Cardiac muscle cell (in vitro differentiated cells and primary cell): ENCODE measurements at regions not wholly inside any gene's neighbourhood (a gene's known extent, or its start where the extent isn't known, plus 50 kb on each side); places are given as distances from the start of the nearest gene placed in this dataset.

Experiments
- DNase-seq, 2 donors: peaks; one replicate each; pipeline versions ENCODE4 v3.0.0 to v3.0.0-alpha.2; 2010 to 2017; ENCODE audit warnings: low read depth in 1 of 2, low spot score in 1 of 2
- H3K27ac ChIP-seq: fragments of 200-600 bp; sonication (generic); 2 replicates; pipeline ENCODE4 v1.5.1; 2016
- H3K27me3 ChIP-seq: fragments of 200-600 bp; sonication (generic); 2 replicates; pipeline ENCODE4 v1.6.0; 2016; ENCODE audit warnings: control low read depth
- H3K36me3 ChIP-seq: fragments of 200-600 bp; sonication (generic); 2 replicates; pipeline ENCODE4 v1.5.1; 2016; ENCODE audit warnings: control low read depth
- H3K4me1 ChIP-seq: fragments of 200-600 bp; sonication (generic); 2 replicates; pipeline ENCODE4 v1.8.1; 2017; ENCODE audit warnings: low read depth, mild to moderate bottlenecking, mixed run types
- H3K4me3 ChIP-seq: fragments of 200-600 bp; sonication (generic); 2 replicates; pipeline ENCODE4 v1.5.1; 2016; ENCODE audit warnings: mild to moderate bottlenecking
- H3K9me3 ChIP-seq: fragments of 200-600 bp; sonication (generic); 2 replicates; pipeline ENCODE4 v1.5.1; 2017; ENCODE audit warnings: low read depth, mild to moderate bottlenecking, control low read depth
- TF ChIP-seq, protein P1 (sequence below): IDR thresholded peaks from 2 replicates; pipeline ENCODE4 v1.5.1; 2012; ENCODE audit warnings: low read depth, mild to moderate bottlenecking, low read length

DNA sequence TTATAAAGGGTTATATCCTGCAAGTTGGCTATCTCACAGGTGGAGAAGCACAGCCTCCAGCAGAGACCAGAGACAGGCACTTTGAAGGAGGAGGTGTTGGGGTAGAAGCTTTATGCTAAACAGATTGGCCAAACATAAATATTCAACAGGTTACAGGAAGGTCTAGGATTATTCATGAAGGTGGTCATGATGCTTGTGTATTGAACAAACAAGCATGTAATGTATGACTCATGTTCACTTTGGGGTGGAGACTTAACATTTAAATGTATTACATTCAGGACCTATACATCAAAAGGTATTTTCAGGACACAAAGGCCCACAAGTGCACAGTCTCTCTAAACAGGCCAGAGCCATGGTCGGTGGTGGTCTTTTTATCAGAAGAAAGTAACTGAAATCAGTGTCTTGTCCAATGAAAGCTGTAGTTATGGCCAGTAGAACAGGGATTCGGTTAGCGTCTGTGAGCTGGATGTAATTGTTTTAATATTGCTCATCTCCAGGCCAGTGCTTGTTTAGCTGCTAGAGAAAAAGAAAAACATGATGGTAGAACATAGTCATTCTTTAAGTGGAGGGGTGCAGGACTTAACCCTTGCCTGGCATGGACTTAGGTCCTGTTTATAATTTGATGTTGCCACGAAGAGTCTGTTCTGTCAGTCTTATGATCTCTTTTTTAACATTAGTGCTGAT, 555.2 kb upstream of the PCDH10 start:
- no peak for DNase-seq
- Histone ChIP-seq H3K36me3 (no peaks in the 10 kb centered on the region), H3K27me3 (no peaks in the 10 kb centered on the region), H3K9me3 (no peaks in the 10 kb centered on the region), H3K4me3 (no peak overlapping the region), H3K27ac (no peak overlapping the region), H3K4me1 (no peaks in the 10 kb centered on the region)
- TF ChIP-seq, protein P1, sequence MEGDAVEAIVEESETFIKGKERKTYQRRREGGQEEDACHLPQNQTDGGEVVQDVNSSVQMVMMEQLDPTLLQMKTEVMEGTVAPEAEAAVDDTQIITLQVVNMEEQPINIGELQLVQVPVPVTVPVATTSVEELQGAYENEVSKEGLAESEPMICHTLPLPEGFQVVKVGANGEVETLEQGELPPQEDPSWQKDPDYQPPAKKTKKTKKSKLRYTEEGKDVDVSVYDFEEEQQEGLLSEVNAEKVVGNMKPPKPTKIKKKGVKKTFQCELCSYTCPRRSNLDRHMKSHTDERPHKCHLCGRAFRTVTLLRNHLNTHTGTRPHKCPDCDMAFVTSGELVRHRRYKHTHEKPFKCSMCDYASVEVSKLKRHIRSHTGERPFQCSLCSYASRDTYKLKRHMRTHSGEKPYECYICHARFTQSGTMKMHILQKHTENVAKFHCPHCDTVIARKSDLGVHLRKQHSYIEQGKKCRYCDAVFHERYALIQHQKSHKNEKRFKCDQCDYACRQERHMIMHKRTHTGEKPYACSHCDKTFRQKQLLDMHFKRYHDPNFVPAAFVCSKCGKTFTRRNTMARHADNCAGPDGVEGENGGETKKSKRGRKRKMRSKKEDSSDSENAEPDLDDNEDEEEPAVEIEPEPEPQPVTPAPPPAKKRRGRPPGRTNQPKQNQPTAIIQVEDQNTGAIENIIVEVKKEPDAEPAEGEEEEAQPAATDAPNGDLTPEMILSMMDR = no peak

DNA sequence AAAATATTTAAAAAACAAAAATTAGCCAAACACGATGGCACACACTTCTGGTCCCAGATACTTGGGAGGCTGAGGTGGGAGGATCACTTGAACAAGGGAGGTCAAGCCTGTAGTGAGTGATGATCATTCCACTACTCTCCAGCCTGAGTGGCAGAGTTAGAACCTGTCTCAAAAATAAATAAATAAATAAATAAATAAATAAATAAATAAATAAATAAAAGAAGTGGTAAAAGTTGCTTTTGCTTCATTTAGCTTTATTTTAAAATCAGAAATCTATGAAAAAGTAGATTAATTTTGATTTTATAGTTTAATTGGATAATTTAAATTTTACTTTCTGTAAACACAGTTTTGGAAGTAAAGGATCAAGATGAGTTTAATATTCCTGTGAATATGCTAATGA, 552.9 kb upstream of the PCDH10 start:
- TF ChIP-seq, protein P1 = no peak
- no peaks in the 10 kb centered on the region for H3K36me3 ChIP-seq
- H3K4me1 ChIP-seq = no peaks in the 10 kb centered on the region
- H3K27me3 ChIP-seq = no peaks in the 10 kb centered on the region
- H3K9me3 ChIP-seq = no peaks in the 10 kb centered on the region
- no peak overlapping the region for H3K4me3 ChIP-seq
- no peak overlapping the region for H3K27ac ChIP-seq
- no peak for DNase-seq

GRCh38 chr4:132605551-132605950, 543.5 kb upstream of the PCDH10 start:
- Histone ChIP-seq H3K27ac (no peak overlapping the region), H3K36me3 (no peaks in the 10 kb centered on the region), H3K4me1 (peaks cover 4% of the 10 kb centered on the region), H3K9me3 (no peaks in the 10 kb centered on the region), H3K4me3 (no peak overlapping the region), H3K27me3 (no peaks in the 10 kb centered on the region)
- DNase-seq = no peak
- TF ChIP-seq, protein P1 = no peak

DNA sequence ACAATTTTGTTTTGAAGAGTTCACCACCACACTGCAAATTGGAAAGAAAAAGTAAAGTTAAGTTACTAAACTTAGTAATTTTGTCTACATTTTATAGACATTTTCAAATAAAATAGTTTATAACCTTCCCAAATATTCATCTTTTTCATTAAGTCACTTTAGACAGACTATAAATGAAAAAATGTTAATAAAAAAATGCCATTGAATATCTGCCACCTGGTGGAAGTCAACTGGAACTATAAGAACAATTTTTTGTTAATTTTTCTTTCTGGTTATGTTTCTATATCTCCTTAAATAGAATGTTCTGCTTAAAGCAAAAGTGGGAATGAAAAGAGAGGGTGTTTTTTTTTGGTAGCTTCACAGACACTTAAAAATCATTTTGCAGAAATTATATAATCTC, 534.4 kb upstream of the PCDH10 start:
- no peaks in the 10 kb centered on the region for H3K9me3 ChIP-seq
- TF ChIP-seq, protein P1 = peak; percentile 38
- no peaks in the 10 kb centered on the region for H3K36me3 ChIP-seq
- no peaks in the 10 kb centered on the region for H3K4me1 ChIP-seq
- H3K27me3 ChIP-seq = no peaks in the 10 kb centered on the region
- peak in 1 of 2 donors; percentile 22 for DNase-seq
- H3K4me3 ChIP-seq = no peak overlapping the region
- no peak overlapping the region for H3K27ac ChIP-seq

DNA sequence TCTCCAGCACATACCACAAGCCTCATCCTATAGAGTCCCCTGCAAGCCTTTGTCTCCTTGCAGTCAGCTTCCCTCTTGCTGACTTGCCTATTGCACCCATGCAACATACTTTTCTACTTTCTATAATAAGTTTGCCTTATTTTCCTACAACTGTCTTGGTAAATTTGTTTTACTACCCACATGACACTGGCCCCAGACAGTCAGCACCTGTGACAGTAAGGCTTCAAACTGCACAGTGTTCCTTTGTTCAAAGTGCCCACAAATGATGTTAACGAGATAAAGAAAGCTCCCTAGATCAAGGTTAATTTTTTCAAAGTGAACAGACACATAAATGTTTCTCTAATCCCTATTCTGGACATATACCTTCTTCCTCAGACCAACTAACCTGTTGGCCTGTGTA, 529.1 kb upstream of the PCDH10 start:
- Histone ChIP-seq H3K27ac (no peak overlapping the region), H3K4me3 (no peak overlapping the region), H3K4me1 (no peaks in the 10 kb centered on the region), H3K9me3 (no peaks in the 10 kb centered on the region), H3K36me3 (no peaks in the 10 kb centered on the region), H3K27me3 (no peaks in the 10 kb centered on the region)
- DNase-seq = no peak
- TF ChIP-seq, protein P1 = no peak
